GM23338 (cell line): ENCODE measurements at regions not wholly inside any gene's neighbourhood (a gene's known extent, or its start where the extent isn't known, plus 50 kb on each side); places are given as distances from the start of the nearest gene placed in this dataset.

Experiments
- ATAC-seq: fragments of 200-7000 bp; cut with Tn5 transposase; 3 replicates; pipeline ENCODE4 v1.9.1; 2020
- DNase-seq: peaks from one replicate; pipeline ENCODE4 v3.0.0-alpha.2; 2015; ENCODE audit warnings: low spot score
- H2AFZ ChIP-seq: fragments of 200-600 bp; sonication (generic); 2 replicates; pipeline ENCODE4 v1.8.0; 2016; ENCODE audit warnings: antibody characterized with exemption, mild to moderate bottlenecking, moderate library complexity
- H3F3A ChIP-seq: fragments of 200-600 bp; sonication (generic); replicated peaks from 2 replicates; pipeline ENCODE4 v1.8.0; 2017; ENCODE audit warnings: antibody characterized with exemption, mixed run types, low read depth
- H3K27ac ChIP-seq: fragments of 200-600 bp; sonication (generic); 2 replicates; pipeline ENCODE4 v1.6.1; 2016; ENCODE audit warnings: low read depth
- H3K27me3 ChIP-seq: fragments of 200-600 bp; sonication (generic); 2 replicates; pipeline ENCODE4 v1.8.0; 2016; ENCODE audit warnings: mild to moderate bottlenecking, mixed run types, moderate library complexity; ENCODE audit not compliant: insufficient read depth
- H3K36me3 ChIP-seq: fragments of 200-600 bp; sonication (generic); 2 replicates; pipeline ENCODE4 v1.8.0; 2016; ENCODE audit warnings: mild to moderate bottlenecking; ENCODE audit not compliant: insufficient read depth
- H3K4me1 ChIP-seq: fragments of 200-600 bp; sonication (generic); 2 replicates; pipeline ENCODE4 v1.8.0; 2016; ENCODE audit warnings: mild to moderate bottlenecking, moderate library complexity; ENCODE audit not compliant: insufficient read depth
- H3K4me2 ChIP-seq: fragments of 200-600 bp; sonication (generic); 2 replicates; pipeline ENCODE4 v1.7.1; 2017; ENCODE audit warnings: mixed run types
- H3K4me3 ChIP-seq: fragments of 200-600 bp; sonication (generic); 2 replicates; pipeline ENCODE4 v1.6.1; 2016; ENCODE audit warnings: mixed run types
- H3K79me2 ChIP-seq: fragments of 200-600 bp; sonication (generic); replicated peaks from 2 replicates; pipeline ENCODE4 v1.8.0; 2017; ENCODE audit warnings: mild to moderate bottlenecking; ENCODE audit not compliant: insufficient read depth
- H3K9me2 ChIP-seq: fragments of 200-600 bp; sonication (generic); 2 replicates; pipeline ENCODE4 v1.8.0; 2017; ENCODE audit not compliant: insufficient read depth
- H4K20me1 ChIP-seq: fragments of 200-600 bp; sonication (generic); replicated peaks from 2 replicates; pipeline ENCODE4 v1.8.0; 2017; ENCODE audit warnings: mild to moderate bottlenecking; ENCODE audit not compliant: insufficient read depth
- H3K27ac Mint-ChIP-seq: 2 replicates; pipeline ENCODE4 v1.8.0; 2020; ENCODE audit warnings: inconsistent platforms, mild to moderate bottlenecking, moderate library complexity, mixed read lengths
- H3K27me3 Mint-ChIP-seq: 3 replicates; pipeline ENCODE4 v1.8.0; 2022; ENCODE audit warnings: low read depth, mild to moderate bottlenecking, moderate library complexity, mixed read lengths, inconsistent platforms; ENCODE audit not compliant: insufficient read depth, poor library complexity
- H3K36me3 Mint-ChIP-seq: 3 replicates; pipeline ENCODE4 v1.8.0; 2021; ENCODE audit warnings: low read depth, mild to moderate bottlenecking, inconsistent platforms, moderate library complexity, mixed read lengths
- H3K4me1 Mint-ChIP-seq: 3 replicates; pipeline ENCODE4 v1.8.0; 2020; ENCODE audit warnings: mild to moderate bottlenecking, inconsistent platforms, mixed read lengths
- H3K4me3 Mint-ChIP-seq: 3 replicates; pipeline ENCODE4 v1.8.0; 2021; ENCODE audit warnings: moderate library complexity, mild to moderate bottlenecking, inconsistent platforms, mixed read lengths
- H3K9me3 Mint-ChIP-seq: 3 replicates; pipeline ENCODE4 v1.8.0; 2020; ENCODE audit warnings: moderate library complexity, mild to moderate bottlenecking, inconsistent platforms, mixed read lengths
- CREB1 ChIP-seq: fragments of 250-450 bp; sonication (Bioruptor Pico); IDR thresholded peaks from 2 replicates; pipeline ENCODE4 v1.5.0; 2020; ENCODE audit warnings: low read depth, mild to moderate bottlenecking, moderate library complexity
- CTCF ChIP-seq, 2 experiments: fragments of 200-600 bp in 1 of 2; sonication (generic) in 1 of 2; conservative IDR thresholded peaks; 2 replicates each; pipeline versions ENCODE4 v1.5.1 to v1.6.1; 2016 to 2017; ENCODE audit warnings: antibody characterized with exemption in 2 of 2, low read depth in 2 of 2, mild to moderate bottlenecking in 2 of 2, moderate library complexity in 1 of 2
- EZH2 ChIP-seq: fragments of 200-600 bp; sonication (generic); IDR thresholded peaks from one replicate; pipeline ENCODE4 v1.8.0; 2017; ENCODE audit warnings: antibody characterized with exemption, mild to moderate bottlenecking, low read depth; ENCODE audit not compliant: unreplicated experiment
- JUNB ChIP-seq: IDR thresholded peaks from one replicate; pipeline ENCODE4 v1.6.1; 2016; ENCODE audit warnings: antibody characterized with exemption; ENCODE audit not compliant: unreplicated experiment
- NANOG ChIP-seq: IDR thresholded peaks from 2 replicates; pipeline ENCODE4 v1.6.1; 2016; ENCODE audit warnings: antibody characterized with exemption, borderline replicate concordance
- STAT1 ChIP-seq: IDR thresholded peaks from one replicate; pipeline ENCODE4 v1.6.1; 2016; ENCODE audit warnings: antibody characterized with exemption; ENCODE audit not compliant: unreplicated experiment
- ZNF114 ChIP-seq: fragments of 250-450 bp; sonication (Bioruptor Pico); IDR thresholded peaks from 2 replicates; pipeline ENCODE4 v1.5.0; 2020; ENCODE audit warnings: mild to moderate bottlenecking, moderate library complexity
- ZNF331 ChIP-seq: fragments of 250-450 bp; sonication (Bioruptor Pico); IDR thresholded peaks from 2 replicates; pipeline ENCODE4 v1.5.0; 2020; ENCODE audit warnings: low read depth, mild to moderate bottlenecking, moderate library complexity
- TF ChIP-seq, protein P1 (sequence below): fragments of 250-450 bp; sonication (Bioruptor Pico); IDR thresholded peaks from 2 replicates; pipeline ENCODE4 v1.5.0; 2020; ENCODE audit warnings: mild to moderate bottlenecking, moderate library complexity
- TF ChIP-seq, protein P2 (sequence below): IDR thresholded peaks from 2 replicates; pipeline ENCODE4 v1.6.1; 2016; ENCODE audit warnings: antibody characterized with exemption

GRCh38 chr5:99138911-99139310, 210.1 kb upstream of the CHD1 start:
- H3K36me3 Mint-ChIP-seq, result peaks cover 7% of the 10 kb centered on the region; the same call in 1 of the 3 replicates
- no peaks in the 10 kb centered on the region for H4K20me1 ChIP-seq
- TF ChIP-seq ZNF331 (CRISPR knock-in tag) (no peak), JUNB (no peak), ZNF114 (CRISPR knock-in tag) (no peak), STAT1 (no peak), EZH2 (no peak), CTCF (conservative IDR thresholded peaks at IDR 0.05; ENCODE audit: low read depth in 2 of 2) (no peak), NANOG (no peak), CREB1 (CRISPR knock-in tag) (no peak)
- TF ChIP-seq, protein P1, sequence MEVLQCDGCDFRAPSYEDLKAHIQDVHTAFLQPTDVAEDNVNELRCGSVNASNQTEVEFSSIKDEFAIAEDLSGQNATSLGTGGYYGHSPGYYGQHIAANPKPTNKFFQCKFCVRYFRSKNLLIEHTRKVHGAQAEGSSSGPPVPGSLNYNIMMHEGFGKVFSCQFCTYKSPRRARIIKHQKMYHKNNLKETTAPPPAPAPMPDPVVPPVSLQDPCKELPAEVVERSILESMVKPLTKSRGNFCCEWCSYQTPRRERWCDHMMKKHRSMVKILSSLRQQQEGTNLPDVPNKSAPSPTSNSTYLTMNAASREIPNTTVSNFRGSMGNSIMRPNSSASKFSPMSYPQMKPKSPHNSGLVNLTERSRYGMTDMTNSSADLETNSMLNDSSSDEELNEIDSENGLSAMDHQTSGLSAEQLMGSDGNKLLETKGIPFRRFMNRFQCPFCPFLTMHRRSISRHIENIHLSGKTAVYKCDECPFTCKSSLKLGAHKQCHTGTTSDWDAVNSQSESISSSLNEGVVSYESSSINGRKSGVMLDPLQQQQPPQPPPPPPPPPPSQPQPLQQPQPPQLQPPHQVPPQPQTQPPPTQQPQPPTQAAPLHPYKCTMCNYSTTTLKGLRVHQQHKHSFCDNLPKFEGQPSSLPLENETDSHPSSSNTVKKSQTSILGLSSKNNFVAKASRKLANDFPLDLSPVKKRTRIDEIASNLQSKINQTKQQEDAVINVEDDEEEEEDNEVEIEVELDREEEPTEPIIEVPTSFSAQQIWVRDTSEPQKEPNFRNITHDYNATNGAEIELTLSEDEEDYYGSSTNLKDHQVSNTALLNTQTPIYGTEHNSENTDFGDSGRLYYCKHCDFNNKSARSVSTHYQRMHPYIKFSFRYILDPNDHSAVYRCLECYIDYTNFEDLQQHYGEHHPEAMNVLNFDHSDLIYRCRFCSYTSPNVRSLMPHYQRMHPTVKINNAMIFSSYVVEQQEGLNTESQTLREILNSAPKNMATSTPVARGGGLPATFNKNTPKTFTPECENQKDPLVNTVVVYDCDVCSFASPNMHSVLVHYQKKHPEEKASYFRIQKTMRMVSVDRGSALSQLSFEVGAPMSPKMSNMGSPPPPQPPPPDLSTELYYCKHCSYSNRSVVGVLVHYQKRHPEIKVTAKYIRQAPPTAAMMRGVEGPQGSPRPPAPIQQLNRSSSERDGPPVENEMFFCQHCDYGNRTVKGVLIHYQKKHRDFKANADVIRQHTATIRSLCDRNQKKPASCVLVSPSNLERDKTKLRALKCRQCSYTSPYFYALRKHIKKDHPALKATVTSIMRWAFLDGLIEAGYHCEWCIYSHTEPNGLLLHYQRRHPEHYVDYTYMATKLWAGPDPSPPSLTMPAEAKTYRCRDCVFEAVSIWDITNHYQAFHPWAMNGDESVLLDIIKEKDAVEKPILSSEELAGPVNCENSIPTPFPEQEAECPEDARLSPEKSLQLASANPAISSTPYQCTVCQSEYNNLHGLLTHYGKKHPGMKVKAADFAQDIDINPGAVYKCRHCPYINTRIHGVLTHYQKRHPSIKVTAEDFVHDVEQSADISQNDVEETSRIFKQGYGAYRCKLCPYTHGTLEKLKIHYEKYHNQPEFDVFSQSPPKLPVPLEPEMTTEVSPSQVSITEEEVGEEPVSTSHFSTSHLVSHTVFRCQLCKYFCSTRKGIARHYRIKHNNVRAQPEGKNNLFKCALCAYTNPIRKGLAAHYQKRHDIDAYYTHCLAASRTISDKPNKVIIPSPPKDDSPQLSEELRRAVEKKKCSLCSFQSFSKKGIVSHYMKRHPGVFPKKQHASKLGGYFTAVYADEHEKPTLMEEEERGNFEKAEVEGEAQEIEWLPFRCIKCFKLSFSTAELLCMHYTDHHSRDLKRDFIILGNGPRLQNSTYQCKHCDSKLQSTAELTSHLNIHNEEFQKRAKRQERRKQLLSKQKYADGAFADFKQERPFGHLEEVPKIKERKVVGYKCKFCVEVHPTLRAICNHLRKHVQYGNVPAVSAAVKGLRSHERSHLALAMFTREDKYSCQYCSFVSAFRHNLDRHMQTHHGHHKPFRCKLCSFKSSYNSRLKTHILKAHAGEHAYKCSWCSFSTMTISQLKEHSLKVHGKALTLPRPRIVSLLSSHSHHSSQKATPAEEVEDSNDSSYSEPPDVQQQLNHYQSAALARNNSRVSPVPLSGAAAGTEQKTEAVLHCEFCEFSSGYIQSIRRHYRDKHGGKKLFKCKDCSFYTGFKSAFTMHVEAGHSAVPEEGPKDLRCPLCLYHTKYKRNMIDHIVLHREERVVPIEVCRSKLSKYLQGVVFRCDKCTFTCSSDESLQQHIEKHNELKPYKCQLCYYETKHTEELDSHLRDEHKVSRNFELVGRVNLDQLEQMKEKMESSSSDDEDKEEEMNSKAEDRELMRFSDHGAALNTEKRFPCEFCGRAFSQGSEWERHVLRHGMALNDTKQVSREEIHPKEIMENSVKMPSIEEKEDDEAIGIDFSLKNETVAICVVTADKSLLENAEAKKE (CRISPR knock-in tag), result no peak
- TF ChIP-seq, protein P2, sequence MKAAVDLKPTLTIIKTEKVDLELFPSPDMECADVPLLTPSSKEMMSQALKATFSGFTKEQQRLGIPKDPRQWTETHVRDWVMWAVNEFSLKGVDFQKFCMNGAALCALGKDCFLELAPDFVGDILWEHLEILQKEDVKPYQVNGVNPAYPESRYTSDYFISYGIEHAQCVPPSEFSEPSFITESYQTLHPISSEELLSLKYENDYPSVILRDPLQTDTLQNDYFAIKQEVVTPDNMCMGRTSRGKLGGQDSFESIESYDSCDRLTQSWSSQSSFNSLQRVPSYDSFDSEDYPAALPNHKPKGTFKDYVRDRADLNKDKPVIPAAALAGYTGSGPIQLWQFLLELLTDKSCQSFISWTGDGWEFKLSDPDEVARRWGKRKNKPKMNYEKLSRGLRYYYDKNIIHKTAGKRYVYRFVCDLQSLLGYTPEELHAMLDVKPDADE, result no peak

More at GRCh38 chr5:99138911-99139310, 210.1 kb upstream of the CHD1 start:
- H3K4me1 ChIP-seq, result no peaks in the 10 kb centered on the region
- no peak overlapping the region for H3K4me2 ChIP-seq
- no peaks in the 10 kb centered on the region for H3K27me3 ChIP-seq
- no peaks in the 10 kb centered on the region for H3F3A ChIP-seq
- peaks cover 9% of the 10 kb centered on the region for H3K9me3 Mint-ChIP-seq
- H3K4me1 Mint-ChIP-seq, result no peaks in the 10 kb centered on the region
- no peak for ATAC-seq
- no peak overlapping the region for H3K27ac Mint-ChIP-seq
- H3K27me3 Mint-ChIP-seq, result peaks cover 3% of the 10 kb centered on the region
- no peak overlapping the region for H2AFZ ChIP-seq
- H3K79me2 ChIP-seq, result no peaks in the 10 kb centered on the region
- H3K27ac ChIP-seq, result no peak overlapping the region
- no peak overlapping the region for H3K4me3 ChIP-seq
- DNase-seq, result no peak
- peaks cover 2% of the 10 kb centered on the region for H3K36me3 ChIP-seq
- no peak overlapping the region for H3K4me3 Mint-ChIP-seq
- 0 out of 2 replicates have a peak, but pooled peaks cover 6% of the 10 kb centered on the region for H3K9me2 ChIP-seq
